Ovary (tissue), 7 donors: ENCODE measurements at regions not wholly inside any gene's neighbourhood (a gene's known extent, or its start where the extent isn't known, plus 50 kb on each side); places are given as distances from the start of the nearest gene placed in this dataset.

ENCODE experiments used
- DNase-seq, 5 donors: peaks; one replicate each; pipeline ENCODE4 v3.0.0-alpha.2; 2019 to 2020
- H3K27ac ChIP-seq, 2 donors: fragments of 200-600 bp; one replicate each; pipeline versions ENCODE4 v1.5.1 to v1.8.0; 2019 to 2022
- H3K27me3 ChIP-seq: fragments of 200-600 bp; one replicate; pipeline ENCODE4 v1.8.0; 2022
- H3K36me3 ChIP-seq: fragments of 200-600 bp; sonication (generic); one replicate; pipeline ENCODE4 v1.5.1; 2019
- H3K4me1 ChIP-seq: one replicate; pipeline ENCODE4 v1.8.1; 2013; ENCODE audit warnings: mild to moderate bottlenecking, moderate library complexity; ENCODE audit not compliant: insufficient read depth
- H3K4me3 ChIP-seq: fragments of 200-600 bp; sonication (generic); one replicate; pipeline ENCODE4 v1.5.1; 2017
- H3K9me3 ChIP-seq, 2 donors: fragments of 200-600 bp in 1 of 2; sonication (generic) in 1 of 2; one replicate each; pipeline versions ENCODE4 v1.5.1 to v1.8.1; 2013 to 2019; ENCODE audit warnings: mild to moderate bottlenecking in 1 of 2, moderate library complexity in 1 of 2
- CTCF ChIP-seq, 3 donors: fragments of 450-650 bp in 2 of 3; fragments of 200-600 bp in 1 of 3; IDR thresholded peaks; one replicate each; pipeline versions ENCODE4 v1.5.1 to v1.8.0; 2016 to 2022; ENCODE audit warnings: antibody characterized with exemption in 3 of 3, mild to moderate bottlenecking in 1 of 3
- EP300 ChIP-seq: sonication (generic); formaldehyde crosslinking; IDR thresholded peaks from one replicate; pipeline ENCODE4 v1.6.1; 2017; ENCODE audit warnings: antibody characterized with exemption
- POLR2A ChIP-seq: fragments of 450-650 bp; IDR thresholded peaks from one replicate; pipeline ENCODE4 v1.6.1; 2017; ENCODE audit warnings: antibody characterized with exemption, mild to moderate bottlenecking, moderate library complexity
- WGBS, 3 donors: extraction: QIAGEN DNeasy Blood & Tissue Kit in 1 of 3; methylation state at CpG; one replicate each; pipeline versions ENCODE4 v1.1.5 to v1.1.7; 2013 to 2017; 5-methylcytosine and 5-hydroxymethylcytosine counted together
- intact Hi-C, 4 donors: fragments of 100-400 bp; cut with DNase I; formaldehyde crosslinking; loops; one replicate each; pipeline versions ENCODE4 v1.11.0 to v1.15.1; 2022 to 2023
- donor health status: DM: no; HTN: no; CAD: no; lungs with moderate emphysema.
- donor health status: DM: no; HTN: no; CAD: no.
- donor health status: Bipolar disorder and iron deficiency.
- donor health status: DM: no; HTN: no; CAD: no.
- donor health status: DM: yes; HTN: yes; CAD: no.

- Histone ChIP-seq H3K4me1 (no peaks in the 10 kb centered on the region), H3K4me3 (no peak overlapping the region), H3K9me3 (no peaks in the 10 kb centered on the region), H3K36me3 (no peaks in the 10 kb centered on the region), H3K27ac (no peak overlapping the region), H3K27me3 (no peaks in the 10 kb centered on the region)
- DNase-seq: no peak
- TF ChIP-seq CTCF (IDR thresholded peaks at IDR 0.05) (no peak), POLR2A (no peak), EP300 (no peak)
- WGBS, 3 donors: 71 to 74% (median 71%) methylated on average over 4 of the region's 4 CpGs
- intact Hi-C loops: no loop called here
Observed at GRCh38 chr7:121525155-121525819, 129.2 kb upstream of the FAM3C start.

- no peak for TF ChIP-seq POLR2A
- no peak for TF ChIP-seq CTCF (IDR thresholded peaks at IDR 0.05)
- TF ChIP-seq EP300: no peak
- DNase-seq: no peak
- Histone ChIP-seq H3K9me3 (no peaks in the 10 kb centered on the region), H3K4me1 (no peaks in the 10 kb centered on the region), H3K36me3 (no peaks in the 10 kb centered on the region), H3K27ac (no peak overlapping the region), H3K4me3 (no peak overlapping the region), H3K27me3 (no peaks in the 10 kb centered on the region)
- intact Hi-C loops: no loop called here
- WGBS, 3 donors: 72 to 93% (median 82%) methylated on average over 3 of the region's 3 CpGs
Observed at GRCh38 chr7:121521711-121522400, 125.7 kb upstream of the FAM3C start.

DNA sequence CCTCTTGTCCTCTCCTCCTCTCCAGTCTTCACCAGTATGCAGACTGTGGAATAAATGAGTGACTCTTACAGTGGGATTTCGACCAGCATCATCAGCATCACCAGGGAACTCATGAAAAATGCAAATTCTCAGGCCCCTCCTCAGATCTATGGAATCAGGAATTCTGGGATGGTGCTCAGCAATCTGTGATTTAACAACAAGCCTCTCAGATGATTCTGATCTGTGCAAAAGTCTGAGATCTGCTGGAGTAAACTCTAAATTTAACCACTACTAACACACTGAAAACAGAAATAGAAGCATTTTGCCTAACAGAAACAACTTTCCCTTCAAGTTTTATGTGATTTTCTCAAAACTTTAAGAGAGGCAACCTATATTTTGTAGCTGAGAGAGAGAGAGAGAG, 124.8 kb upstream of the FAM3C start:
- WGBS, 3 donors: 80 to 93% (median 92%) methylated on average over 1 of the region's 1 CpG
- Histone ChIP-seq H3K9me3 (no peaks in the 10 kb centered on the region), H3K36me3 (no peaks in the 10 kb centered on the region), H3K4me3 (no peak overlapping the region), H3K27me3 (no peaks in the 10 kb centered on the region), H3K4me1 (no peaks in the 10 kb centered on the region), H3K27ac (no peak overlapping the region)
- DNase-seq: no peak
- intact Hi-C loops: no loop called here
- TF ChIP-seq POLR2A (no peak), CTCF (IDR thresholded peaks at IDR 0.05) (no peak), EP300 (no peak)

DNA sequence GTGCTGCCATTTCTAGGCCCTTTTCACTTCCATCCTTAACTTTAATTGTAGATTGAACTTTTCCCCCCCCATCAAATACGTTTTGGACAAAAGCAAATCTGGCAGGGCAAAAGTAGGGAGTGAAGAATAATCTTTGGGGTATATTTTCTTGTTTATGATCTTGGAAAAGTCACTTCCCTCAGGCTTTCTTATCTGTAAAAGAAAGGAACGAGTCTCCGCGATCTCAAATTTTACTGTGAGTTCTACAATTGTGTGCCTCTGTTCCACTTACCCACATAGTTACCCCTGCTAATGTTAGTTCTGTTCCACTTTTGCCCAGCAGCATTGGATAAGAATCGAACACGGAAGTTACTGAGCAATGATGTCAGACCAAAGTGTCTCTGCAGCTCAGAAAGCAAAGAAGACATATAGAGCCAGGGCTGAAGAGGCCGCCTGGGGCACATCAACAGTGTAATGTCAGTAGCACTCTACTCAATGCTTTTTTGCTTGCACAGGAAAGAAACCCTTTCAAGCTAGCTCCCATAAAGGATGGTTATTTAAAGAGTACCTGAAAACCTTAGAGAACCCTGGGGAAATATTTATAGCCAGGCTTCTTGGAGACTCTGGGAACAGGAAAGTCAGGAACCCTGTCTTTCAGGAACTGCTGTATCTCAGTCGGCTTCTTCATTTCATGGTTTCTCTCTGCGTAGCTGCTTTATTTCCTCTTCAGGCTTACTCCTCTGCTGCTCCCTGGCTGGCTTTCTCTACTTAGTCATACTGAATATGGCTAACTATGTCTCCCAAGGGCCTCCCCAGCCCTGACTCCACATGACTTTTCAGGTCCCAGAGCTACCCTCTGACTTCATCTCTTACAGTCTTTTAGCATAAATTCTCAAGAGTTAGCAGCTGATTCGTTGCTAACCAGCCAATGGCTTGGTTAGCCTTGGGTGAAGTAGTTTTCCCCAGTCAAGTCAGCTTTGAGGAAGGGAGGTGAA, 123.7 kb upstream of the FAM3C start:
- intact Hi-C loops: no loop called here
- Histone ChIP-seq H3K9me3 (no peaks in the 10 kb centered on the region), H3K4me3 (no peak overlapping the region), H3K36me3 (no peaks in the 10 kb centered on the region), H3K27me3 (no peaks in the 10 kb centered on the region), H3K27ac (no peak overlapping the region), H3K4me1 (no peaks in the 10 kb centered on the region)
- TF ChIP-seq EP300 (no peak), CTCF (IDR thresholded peaks at IDR 0.05) (no peak), POLR2A (no peak)
- 85 to 88% (median 87%) methylated on average over 10 of the region's 10 CpGs for WGBS, 3 donors
- no peak for DNase-seq
